T-helper 1 cell (primary cell): ENCODE measurements at regions not wholly inside any gene's neighbourhood (a gene's known extent, or its start where the extent isn't known, plus 50 kb on each side); places are given as distances from the start of the nearest gene placed in this dataset.

Experiments
- DNase-seq, 5 donors: peaks; one replicate each; pipeline ENCODE4 v3.0.0-alpha.2; 2012 to 2020

DNA sequence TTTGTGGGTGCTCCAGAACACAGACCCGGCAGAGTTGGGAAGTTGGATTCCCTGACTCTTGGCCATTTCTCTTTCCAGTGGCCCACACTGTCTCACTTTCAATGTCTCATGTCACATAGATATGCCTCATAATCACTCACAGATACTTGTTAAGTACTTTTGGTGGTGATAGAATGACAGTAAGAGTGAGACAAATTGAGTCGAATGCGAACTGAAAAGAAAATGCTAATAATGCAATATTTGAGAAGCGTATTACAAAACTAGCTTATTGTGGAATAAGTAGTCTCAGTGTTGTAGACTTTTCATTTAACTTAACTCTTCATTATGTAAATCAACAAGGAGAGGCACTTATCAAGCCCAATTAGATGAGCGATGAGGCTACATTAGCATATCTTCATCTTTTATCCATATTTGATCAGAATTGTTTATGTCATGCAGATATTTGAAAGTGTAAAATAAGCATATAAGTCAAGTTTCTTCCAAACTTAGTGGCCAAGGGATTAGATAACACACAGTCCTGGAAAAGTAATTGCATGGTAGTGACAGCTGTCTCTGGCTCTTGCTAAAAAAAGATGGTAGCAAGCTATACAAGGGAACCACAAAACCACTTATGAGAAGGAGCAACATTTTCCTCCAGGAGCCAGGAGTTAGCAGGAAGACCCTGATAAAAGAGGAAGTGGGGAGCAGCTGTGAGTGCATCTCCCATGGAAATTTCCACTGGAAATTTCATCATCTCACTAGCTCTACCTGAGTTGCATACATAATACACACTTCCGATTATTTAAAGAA is 243.6 kb downstream of the ARRDC4 start:
- no peak for DNase-seq

DNA sequence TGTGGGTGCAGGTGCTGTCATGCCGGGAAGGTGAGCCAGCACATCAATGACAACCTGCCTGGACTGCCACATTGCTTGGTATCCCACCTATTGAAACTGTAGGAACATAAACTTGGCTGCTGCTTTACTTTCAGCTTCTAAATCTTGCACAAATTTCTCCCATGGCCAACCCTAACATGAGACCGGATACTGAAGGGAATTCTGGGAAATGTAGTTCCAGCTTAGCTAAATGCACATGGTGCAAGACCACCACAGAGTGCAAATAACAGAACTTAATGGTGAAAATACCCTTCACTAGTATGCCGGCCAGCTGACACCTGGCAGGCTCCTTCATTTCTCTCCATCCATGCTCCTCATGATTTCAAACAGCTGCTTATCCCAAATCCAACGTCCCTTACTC is 247.4 kb downstream of the ARRDC4 start:
- DNase-seq: no peak

DNA sequence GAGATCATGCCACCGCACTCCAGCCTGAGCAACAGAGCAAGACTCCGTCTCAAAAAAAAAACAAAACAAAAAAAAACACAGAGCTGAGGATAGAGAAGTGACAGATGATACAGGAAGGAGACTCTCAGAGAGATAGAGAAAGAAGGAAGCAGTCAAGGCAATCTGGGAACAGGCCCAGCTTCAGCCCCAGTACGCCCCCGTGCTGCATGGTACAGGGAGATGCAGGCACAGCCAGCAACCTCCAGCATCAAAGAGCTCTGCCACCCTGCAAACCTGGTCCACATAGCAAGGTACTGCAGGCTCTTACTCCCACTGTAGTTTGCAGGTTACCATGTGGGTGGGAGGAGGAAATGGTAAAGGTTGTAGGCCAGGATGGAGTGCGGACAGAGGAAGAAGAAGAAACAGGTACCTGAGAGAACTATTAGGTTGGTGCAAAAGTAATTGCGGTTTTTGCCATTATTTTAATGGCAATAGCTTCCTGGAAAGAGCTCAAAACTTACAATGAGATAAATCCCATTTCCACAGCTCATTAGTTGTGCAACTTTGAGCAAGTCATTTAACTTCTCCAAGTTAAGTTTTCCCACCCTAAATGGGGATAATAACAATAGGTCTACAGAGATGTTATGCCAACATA is 253.0 kb downstream of the ARRDC4 start:
- no peak for DNase-seq

DNA sequence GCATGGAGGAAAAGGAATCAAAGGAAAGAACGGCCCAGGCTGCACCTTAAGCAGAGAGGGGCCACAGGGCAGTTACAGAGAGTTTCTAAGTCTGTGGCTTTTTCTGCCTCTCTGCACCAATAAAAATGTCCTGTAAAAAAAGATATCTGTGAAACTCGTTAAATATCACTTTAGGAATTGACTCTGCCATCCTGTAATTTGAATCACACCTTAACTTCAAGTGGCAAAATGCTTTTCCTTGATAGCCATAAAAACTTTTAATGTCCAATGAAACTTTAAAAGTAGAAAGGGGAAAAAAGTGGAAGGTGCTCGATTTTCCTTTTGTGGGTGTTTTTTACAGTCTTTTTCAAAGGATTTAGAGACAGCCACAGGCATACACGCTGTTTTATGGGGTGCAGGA is 255.7 kb downstream of the ARRDC4 start:
- DNase-seq: no peak

DNA sequence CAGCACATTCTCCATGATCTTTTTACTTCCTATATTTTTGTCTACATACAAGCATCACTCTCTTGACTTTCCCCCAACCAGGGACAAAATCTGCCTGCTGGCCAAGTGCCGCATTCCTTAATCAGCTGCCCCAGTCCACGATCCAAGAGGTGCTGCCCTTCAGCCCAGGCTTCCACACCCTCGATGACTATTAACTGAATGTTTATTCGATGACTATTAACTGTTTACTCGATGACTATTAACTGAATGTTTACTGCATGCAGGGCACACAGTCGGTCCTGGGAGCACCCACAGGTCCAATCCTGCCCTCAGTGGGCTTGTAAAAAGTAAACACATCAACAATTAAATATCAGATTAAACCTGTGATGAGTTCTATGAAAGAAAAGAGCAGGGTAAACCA is 256.9 kb downstream of the ARRDC4 start:
- DNase-seq: no peak

DNA sequence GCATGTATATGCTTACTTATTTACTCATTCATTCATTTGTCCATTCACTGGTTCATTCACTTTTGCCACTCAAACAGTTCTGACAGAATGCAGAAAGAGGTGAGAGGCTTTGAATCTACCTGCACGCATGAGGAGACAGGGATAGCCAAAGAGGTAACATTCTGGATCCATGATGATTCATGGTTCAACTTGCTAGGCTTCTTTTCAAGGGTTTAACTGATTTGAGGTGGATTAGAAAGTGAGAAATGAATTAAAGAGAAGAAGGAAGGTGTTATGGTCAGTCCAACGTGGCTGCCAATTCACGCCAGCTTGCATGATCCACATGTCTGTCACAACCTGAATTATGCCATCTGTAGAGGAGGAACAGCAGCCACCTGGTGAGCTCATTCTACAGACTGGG is 260.6 kb downstream of the ARRDC4 start:
- DNase-seq: no peak

DNA sequence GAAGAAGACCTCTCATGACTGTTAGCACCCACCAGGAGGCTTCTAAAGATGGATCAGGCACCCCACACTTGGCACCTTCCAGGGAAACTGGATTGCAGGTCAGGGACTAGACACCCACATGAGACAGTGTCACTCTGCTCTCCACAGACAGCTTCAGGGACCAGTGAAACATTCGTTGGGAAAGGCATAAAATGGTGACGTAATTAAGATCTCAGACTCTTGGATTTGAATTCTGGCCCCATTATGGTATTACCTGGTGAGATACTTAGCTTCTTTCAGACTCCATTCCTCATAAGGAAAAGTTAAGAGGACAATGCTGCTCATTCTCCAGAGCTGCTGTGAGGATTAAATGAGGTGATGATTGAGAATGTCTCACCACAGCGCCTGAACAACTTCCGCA is 261.1 kb downstream of the ARRDC4 start:
- DNase-seq: no peak

DNA sequence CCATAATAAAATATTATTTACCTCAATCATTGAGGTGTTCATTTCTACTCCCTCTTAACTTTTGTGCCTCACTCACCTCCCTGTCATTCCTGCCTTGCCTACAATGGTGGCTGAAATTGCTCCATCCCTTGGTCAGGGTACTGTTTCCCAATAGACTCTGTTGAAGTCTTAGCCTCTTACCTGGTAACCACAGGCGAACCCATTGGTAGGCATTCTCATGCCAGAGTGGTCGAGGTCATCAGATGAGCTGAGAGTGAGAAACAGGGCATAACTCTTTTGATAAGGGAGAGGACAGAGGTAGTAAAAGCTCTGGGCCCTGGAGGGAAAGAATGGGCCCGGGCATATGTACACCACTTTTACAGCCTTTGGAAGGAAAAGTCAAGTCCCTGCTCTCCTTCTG is 265.6 kb downstream of the ARRDC4 start:
- DNase-seq: no peak

DNA sequence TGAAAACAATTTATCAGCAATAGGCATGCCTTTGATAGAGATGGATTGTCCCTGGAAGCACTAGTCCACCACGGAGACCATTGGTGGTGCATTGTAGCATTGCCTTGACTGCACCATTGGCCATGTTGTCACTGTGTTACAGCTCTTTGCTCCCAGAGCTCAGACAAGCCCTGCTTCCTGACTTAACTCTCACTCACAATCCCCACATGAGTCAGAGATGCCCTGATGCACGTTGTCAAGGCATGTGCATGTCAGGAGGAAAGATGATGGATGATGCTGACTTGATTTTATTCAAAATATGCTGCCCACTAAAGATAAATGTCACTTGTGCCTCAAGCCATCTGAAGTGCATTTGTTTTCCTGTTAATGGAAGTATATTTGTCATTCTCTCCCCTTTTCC is 266.1 kb downstream of the ARRDC4 start:
- no peak for DNase-seq

DNA sequence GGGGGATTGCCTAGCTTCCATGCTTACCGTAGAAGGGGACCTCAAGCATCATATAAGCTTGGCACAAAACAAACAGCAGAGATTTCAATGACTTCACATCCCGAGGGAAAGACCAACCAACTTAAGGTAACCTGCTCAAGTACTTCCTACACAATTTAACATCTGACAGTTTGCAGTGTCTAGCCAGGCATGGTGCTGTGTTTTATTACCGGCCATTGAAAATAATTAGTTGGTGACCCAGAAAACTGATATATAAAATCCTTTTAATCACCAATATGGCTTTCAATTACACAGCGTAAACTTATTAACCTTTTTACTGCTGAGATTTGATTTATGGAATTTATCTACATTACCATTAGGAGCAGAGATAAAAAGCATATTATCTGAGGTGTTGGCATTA is 268.3 kb downstream of the ARRDC4 start:
- DNase-seq: no peak

DNA sequence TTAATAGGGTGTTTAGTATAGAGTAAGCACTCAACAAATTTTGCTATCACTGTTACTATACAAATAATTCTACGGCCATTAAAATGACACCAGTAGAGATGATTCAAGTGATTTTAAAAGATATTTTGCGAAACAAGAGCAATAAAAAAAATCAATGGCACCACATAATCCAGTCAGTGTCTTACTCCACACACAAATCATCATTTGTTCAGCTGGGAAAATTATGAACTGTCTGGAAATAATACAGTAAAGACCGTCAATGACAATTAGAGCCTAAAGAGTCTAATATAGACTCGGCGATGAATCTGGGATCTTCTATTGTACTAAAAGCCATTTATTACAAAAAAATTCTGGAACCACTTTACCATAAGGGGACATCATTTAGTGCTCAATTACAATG is 270.5 kb downstream of the ARRDC4 start:
- no peak for DNase-seq

DNA sequence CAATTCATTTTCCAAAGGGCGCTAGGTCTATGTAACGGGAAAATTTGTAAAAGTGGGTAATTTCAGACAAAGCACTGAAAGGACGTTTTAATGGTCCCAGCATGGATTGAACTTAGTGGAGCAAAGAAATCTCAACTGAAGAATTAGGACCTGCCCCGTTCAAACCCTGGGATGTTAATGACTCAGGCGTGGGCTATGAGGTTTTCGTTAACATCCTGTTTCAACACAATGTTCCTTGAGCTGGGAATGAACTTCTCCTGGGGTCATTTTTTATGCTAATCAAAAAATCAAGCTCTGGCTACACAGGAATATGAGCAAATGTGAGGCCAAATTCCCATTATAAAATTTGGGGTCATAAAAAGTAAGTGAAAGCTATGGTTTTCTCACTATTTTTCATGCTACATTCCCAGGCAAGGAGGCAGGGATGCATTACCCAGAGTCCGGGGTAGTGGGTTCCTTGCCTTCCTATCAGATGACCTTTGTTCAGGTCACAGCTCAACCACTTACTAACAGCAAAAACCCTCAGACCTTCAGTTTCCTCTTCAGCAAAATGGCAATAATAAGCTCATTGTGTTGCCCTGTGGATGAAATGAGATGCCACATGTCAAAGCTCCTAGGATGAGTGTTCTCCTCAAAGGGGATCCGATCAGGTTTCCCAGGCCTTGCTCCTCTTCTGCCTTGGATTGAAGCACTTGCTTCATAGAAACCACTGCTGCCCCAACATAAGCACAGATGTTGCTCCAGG is 271.4 kb downstream of the ARRDC4 start:
- DNase-seq: no peak

DNA sequence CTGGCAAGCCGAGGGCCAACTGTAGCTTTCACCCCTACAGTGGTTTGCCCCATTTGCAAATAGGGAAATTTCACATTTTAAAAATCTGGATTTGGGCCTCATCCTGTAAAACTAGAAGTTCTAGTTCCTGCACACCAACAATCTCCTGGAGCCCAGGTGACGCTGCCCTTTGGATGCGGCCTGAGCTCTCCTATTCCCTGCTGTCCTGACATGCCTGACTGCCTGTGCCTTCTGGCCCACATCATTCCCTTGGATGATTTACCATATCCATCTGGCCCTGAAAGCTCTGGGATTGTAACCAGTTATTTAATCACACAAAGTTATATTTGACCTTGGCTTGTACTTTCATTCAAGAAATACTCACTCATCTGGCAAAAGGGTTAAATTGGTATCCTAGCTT is 272.3 kb downstream of the ARRDC4 start:
- DNase-seq: no peak

DNA sequence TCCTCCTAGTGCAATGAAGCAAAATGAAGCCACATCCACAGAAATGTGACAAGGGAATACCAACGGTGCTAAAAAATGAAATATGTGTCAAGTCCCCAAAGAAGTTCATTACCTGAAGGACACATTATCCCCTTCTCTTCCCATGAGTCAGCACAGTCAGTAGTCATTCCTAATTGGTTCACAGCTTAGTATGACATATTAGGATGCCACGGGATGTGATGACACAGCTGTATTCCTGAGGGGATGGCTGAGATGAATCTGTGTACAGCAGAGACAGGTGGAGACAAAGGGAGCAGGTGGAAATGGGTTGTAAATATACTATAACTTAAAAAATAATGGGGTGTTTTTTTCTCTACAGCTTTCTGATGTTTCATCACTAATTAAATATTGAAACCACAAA is 273.4 kb downstream of the ARRDC4 start:
- no peak for DNase-seq

DNA sequence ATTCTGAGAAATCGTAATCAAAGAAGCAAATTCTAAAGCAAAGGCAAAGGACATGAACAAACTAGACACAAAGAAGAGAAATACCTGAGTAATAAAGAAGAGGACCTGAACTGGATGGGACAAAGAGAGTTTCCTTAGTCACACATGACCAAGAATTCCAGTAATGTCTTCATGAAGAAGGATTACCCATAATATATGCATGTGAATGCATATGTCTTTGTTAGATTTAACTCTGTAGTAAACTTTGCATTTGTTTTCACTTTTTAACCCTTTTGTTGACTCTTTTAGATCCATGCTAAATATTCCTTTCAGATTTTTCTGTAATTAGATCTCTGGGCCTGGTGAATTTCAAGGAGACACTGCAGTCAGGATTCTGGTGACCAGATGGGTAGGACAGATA is 279.8 kb downstream of the ARRDC4 start:
- no peak for DNase-seq

DNA sequence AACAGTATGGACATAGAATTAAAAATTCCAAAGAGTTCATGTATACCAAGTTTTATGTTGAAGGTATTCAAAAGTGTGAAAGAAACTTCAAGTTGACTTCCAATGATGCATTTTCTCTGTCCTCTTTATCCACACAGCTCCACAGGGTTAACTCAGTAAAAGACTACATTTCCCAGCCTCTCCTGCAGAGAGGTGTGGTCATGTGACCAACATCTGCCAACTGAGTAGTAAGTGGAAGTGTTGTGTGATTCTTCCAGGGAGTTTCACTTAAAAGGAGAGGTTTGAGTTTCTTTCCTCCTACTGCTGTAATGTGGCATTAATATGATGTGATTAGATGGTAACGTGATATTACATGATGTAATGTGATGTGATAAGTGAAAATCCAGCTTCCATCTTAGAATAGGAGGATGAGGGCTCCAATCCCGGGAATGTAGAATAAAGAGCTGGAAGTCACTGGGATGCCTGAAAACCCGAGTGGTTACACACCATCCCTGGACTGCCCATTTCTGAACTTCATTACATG is 280.6 kb downstream of the ARRDC4 start:
- DNase-seq: no peak

DNA sequence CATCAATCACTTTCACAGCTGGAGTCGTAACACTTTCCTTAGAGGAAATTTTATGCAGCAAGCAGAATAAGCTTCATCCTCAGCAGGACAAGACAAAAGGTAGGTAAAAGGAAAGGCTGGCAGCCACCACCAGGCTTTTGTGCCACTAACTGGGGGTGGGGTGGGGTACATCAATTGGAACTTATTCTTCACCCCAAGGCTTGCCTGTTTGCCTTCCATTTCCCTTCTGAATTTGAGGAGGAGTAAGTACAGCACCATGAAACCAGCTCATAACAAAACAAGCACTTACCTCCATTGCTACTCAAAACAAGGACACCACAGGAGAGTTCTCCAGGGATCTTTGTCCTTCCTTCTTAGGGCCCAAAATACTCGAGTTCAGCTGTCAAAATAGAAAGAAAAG is 296.8 kb downstream of the ARRDC4 start:
- DNase-seq: no peak

DNA sequence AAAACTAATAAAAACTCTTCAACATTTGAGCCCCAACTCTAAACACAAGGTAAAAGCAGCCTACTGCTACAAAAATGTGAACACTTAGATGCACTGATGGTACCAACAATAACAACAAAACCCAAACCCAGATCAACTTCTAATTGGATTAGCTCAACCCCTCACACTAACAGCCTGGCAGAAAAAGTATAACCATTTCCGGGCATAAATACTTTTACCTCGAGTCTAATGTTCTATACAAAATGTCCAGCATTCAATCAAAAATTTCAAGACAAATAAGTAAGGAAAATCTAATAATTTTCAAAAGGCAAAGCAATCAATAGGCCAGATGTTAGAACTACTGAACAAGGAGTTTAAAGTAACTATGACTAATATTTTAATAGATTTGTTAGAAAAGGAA is 303.3 kb downstream of the ARRDC4 start:
- DNase-seq: no peak

DNA sequence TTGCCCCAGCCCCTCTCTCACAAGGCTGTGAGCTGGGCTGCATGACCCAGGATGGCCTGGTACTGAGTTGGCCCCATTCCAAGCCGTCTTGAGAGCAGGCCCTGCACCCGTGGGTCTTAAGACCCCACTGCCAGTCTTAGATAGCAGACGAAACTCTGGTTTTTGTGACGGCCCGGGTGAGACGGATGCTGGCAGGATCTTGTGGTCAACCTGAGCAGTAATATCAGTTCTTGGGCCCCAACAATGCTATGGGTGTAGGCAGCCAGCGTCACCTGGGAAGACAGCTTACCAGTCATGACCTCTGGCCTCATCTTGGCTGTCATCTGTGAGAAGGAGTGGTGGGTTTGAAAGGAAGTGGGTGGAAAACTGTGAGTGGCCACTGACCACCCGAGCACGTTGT is 305.8 kb downstream of the ARRDC4 start:
- DNase-seq: no peak

DNA sequence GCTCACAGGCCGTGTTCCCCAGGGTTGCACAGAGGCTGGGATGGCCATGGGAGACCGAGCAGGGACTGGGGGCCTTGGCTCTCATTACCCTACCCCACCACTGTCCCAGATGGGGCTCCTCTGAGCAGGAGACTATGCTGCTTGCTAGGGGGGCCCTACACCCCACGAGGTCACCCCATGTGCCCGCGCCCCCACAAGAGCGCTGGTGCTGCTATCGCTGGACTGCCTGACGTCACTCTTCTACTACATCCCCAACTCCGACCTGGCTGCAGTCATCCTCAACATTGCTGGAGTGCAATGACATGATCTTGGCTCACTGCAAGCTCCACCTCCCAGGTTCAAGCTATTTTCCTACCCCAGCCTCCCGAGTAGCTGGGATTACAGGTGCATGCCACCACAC is 307.7 kb downstream of the ARRDC4 start:
- no peak for DNase-seq

DNA sequence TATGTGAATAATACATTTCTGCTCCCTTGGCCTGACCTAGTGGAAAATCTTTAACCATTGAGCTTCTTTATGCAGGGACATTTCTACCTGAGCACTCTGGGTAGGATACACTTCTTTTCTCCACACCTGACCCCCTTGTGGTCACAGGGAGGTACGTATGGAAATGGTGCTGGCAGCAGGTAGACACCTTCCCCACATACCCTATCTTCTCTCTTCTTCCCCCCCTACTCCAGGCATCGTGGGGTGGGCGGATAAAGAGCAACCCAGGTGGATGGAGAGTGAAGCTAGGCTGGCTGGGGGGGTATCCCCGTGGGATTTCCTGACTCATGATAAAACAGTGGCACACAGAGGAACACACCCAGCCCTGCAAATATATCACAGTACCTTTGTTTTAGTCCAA is 312.1 kb downstream of the ARRDC4 start:
- DNase-seq: no peak

DNA sequence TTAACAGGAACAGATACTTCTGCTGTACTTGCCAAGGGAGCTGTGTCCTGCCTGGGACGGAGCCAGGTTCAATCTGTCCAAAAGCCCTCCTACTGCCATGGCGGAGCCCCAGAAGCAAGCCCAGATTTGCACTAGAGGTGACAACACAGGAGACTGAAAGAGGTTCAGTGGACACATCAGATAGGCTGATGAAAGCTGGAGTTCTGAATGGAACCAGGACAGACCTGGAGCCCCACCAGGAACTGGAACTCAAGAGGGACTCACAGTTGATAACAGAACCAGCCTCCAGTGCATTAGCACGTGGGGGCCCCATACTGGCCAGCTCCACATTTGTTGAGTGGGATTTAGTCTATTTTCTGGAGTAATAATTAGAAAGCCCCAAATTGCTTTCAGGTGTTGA is 315.5 kb downstream of the ARRDC4 start:
- no peak for DNase-seq

DNA sequence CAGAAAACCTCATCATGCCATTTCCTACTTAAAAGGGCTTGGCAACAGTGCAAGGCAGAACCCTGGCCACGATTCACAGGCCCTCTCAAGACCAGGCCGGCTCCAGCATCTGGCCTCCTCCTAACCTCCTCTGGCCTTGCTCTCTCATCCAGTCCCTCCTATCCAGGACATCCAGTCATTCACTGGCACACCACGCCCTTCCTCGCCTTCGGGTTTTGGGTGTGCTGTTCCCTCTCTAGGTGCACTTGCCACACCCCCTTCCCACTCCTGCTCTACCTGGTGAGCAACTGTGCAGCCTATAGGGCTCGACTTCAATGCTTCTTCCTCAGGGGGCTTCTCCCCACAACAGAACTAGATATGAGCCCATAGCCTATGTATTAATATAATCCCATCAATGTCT is 317.1 kb downstream of the ARRDC4 start:
- DNase-seq: no peak
